ENCODE measurements at regions not wholly inside any gene's neighbourhood (a gene's known extent, or its start where the extent isn't known, plus 50 kb on each side); places are given as distances from the start of the nearest gene placed in this dataset.
A peak's percentile ranks its signal among the peaks of the same experiment; 100 is the strongest.

- 17% methylated on average over 2 of the region's 9 CpGs for WGBS (ENCODE audit: low lambda C conversion rate)
- FAIRE-seq (no peak), ATAC-seq (peak; percentile 35; the same call in 1 of the 3 replicates), DNase-seq (ENCODE audit: low spot score) (no peak)
- peaks cover 4% of the 10 kb centered on the region; the same call in 1 of the 2 replicates for H3K9me3 ChIP-seq (ENCODE audit: low read length)
- H3K4me2 ChIP-seq (ENCODE audit: low read depth, low read length) = no peak overlapping the region
- H3K27ac ChIP-seq (ENCODE audit: extremely low read length, insufficient read depth, low read length) = no peak overlapping the region
- no peak overlapping the region for H2AFZ ChIP-seq (ENCODE audit: low read length)
- no peak overlapping the region for H3K9ac ChIP-seq (ENCODE audit: insufficient read depth, low read depth, low read length)
- in situ Hi-C loops (cut with HindIII; ENCODE audit: extremely low pct_ligation_motif_present, low pct_unique_long_range_greater_than_20kb) = no loop called here
- H3K79me2 ChIP-seq (ENCODE audit: insufficient read depth, low read length) = no peaks in the 10 kb centered on the region
- H4K20me1 ChIP-seq (ENCODE audit: insufficient read depth, low read length) = no peaks in the 10 kb centered on the region
- BruUV-seq (replicated peaks) = no TSS peak
- H3K27me3 ChIP-seq (ENCODE audit: control insufficient read depth in 1 of 2, insufficient read depth in 2 of 2, low read length in 2 of 2) = peaks cover 4 to 5% of the 10 kb centered on the region in 2 experiments; a peak in 2 of 5 replicates
- H3K4me1 ChIP-seq (ENCODE audit: insufficient read depth, low read length) = no peaks in the 10 kb centered on the region
- H3K36me3 ChIP-seq (replicated peaks in 1 of 2; ENCODE audit: control insufficient read depth in 1 of 2, insufficient read depth in 2 of 2, low read length in 2 of 2) = no peaks in the 10 kb centered on the region
- H3K4me3 ChIP-seq (replicated peaks in 1 of 3; ENCODE audit: insufficient read depth in 1 of 3, low read depth in 2 of 3, low read length in 3 of 3) = no peak overlapping the region
- intact Hi-C loops (cut with micrococcal nuclease; ENCODE audit: unreplicated experiment) = no loop called here
- ChIA-PET CTCF (ENCODE audit: low intra/inter-chr PET ratio, low total read pairs) (no interaction called here), POLR2A (no interaction called here)
- no peak for TF ChIP-seq ZNF598 (CRISPR knock-in tag; IDR thresholded peaks at IDR 0.05; ENCODE audit: borderline replicate concordance)
- no peak for TF ChIP-seq PHF20 (CRISPR knock-in tag; IDR thresholded peaks at IDR 0.05)
- no peak for TF ChIP-seq KLF11 (CRISPR knock-in tag; IDR thresholded peaks at IDR 0.05)
Measured at GRCh38 chr14:101102875-101103274, 199.4 kb upstream of the RTL1 start.

- ChIA-PET POLR2A (no interaction called here), CTCF (ENCODE audit: low intra/inter-chr PET ratio, low total read pairs) (no interaction called here)
- no peaks in the 10 kb centered on the region for H3K36me3 ChIP-seq (replicated peaks in 1 of 2; ENCODE audit: control insufficient read depth in 1 of 2, insufficient read depth in 2 of 2, low read length in 2 of 2)
- peak; percentile 35; the same call in 2 of the 3 replicates for ATAC-seq
- 42% methylated on average over 14 of the region's 26 CpGs for WGBS (ENCODE audit: low lambda C conversion rate)
- H3K27me3 ChIP-seq (ENCODE audit: control insufficient read depth in 1 of 2, insufficient read depth in 2 of 2, low read length in 2 of 2) = peaks cover 4 to 5% of the 10 kb centered on the region in 2 experiments; a peak in 2 of 5 replicates
- intact Hi-C loops (cut with micrococcal nuclease; ENCODE audit: unreplicated experiment) = no loop called here
- no peak overlapping the region for H3K4me3 ChIP-seq (replicated peaks in 1 of 3; ENCODE audit: insufficient read depth in 1 of 3, low read depth in 2 of 3, low read length in 3 of 3)
- no peaks in the 10 kb centered on the region for H3K79me2 ChIP-seq (ENCODE audit: insufficient read depth, low read length)
- DNase-seq (ENCODE audit: low spot score) = no peak
- H3K4me2 ChIP-seq (ENCODE audit: low read depth, low read length) = no peak overlapping the region
- BruUV-seq (replicated peaks) = no TSS peak
- H3K27ac ChIP-seq (ENCODE audit: extremely low read length, insufficient read depth, low read length) = no peak overlapping the region
- in situ Hi-C loops (cut with HindIII; ENCODE audit: extremely low pct_ligation_motif_present, low pct_unique_long_range_greater_than_20kb) = no loop called here
- no peak for FAIRE-seq
- peaks cover 4% of the 10 kb centered on the region; the same call in 1 of the 2 replicates for H3K9me3 ChIP-seq (ENCODE audit: low read length)
- no peak overlapping the region for H3K9ac ChIP-seq (ENCODE audit: insufficient read depth, low read depth, low read length)
- H2AFZ ChIP-seq (ENCODE audit: low read length) = no peak overlapping the region
- no peaks in the 10 kb centered on the region for H3K4me1 ChIP-seq (ENCODE audit: insufficient read depth, low read length)
- no peaks in the 10 kb centered on the region for H4K20me1 ChIP-seq (ENCODE audit: insufficient read depth, low read length)
- no peak for TF ChIP-seq MAF1 (CRISPR knock-in tag; IDR thresholded peaks at IDR 0.05; ENCODE audit: borderline replicate concordance)
- peak; percentile 92 for TF ChIP-seq ATF7 (IDR thresholded peaks at IDR 0.05)
- TF ChIP-seq ATF7 (CRISPR knock-in tag; IDR thresholded peaks at IDR 0.05) = no peak
- no peak for TF ChIP-seq HNRNPL (IDR thresholded peaks at IDR 0.05; ENCODE audit: low read depth, low read length)
- TF ChIP-seq ZEB1 (IDR thresholded peaks at IDR 0.05; ENCODE audit: insufficient replicate concordance, low read depth) = no peak
- TF ChIP-seq ZNF180 (CRISPR knock-in tag; IDR thresholded peaks at IDR 0.05; ENCODE audit: borderline replicate concordance, low read depth) = no peak
- TF ChIP-seq NFYC (CRISPR knock-in tag; IDR thresholded peaks at IDR 0.05) = no peak
- TF ChIP-seq ZNF136 (CRISPR knock-in tag; IDR thresholded peaks at IDR 0.05; ENCODE audit: low read depth) = no peak
- TF ChIP-seq ZBTB33 (CRISPR knock-in tag; IDR thresholded peaks at IDR 0.05) = peak; percentile 60; the same call in 1 of the 2 replicates
- TF ChIP-seq ARID3A (IDR thresholded peaks at IDR 0.05; ENCODE audit: low read depth, low read length) = no peak
Measured at GRCh38 chr14:101103321-101103901, 199.9 kb upstream of the RTL1 start.
